ENCODE measurements at regions not wholly inside any gene's neighbourhood (a gene's known extent, or its start where the extent isn't known, plus 50 kb on each side); places are given as distances from the start of the nearest gene placed in this dataset.
"Not testable (repeated sequence)": the region's sequence is repeated elsewhere in the genome, so short reads cannot be mapped to it uniquely, and the experiment has no call there.

GRCh38 chr15:69677403-69677802 is 224.8 kb downstream of the RPLP1 start:
- DNase-seq (ENCODE audit: missing footprints) (no peak), ATAC-seq (no peak)
- intact Hi-C loops (cut with DNase I) = no loop called here

GRCh38 chr15:69679623-69680228 is 227.1 kb downstream of the RPLP1 start:
- no peak for ATAC-seq
- intact Hi-C loops (cut with DNase I) = no loop called here
- DNase-seq (ENCODE audit: missing footprints) = no peak

GRCh38 chr15:69684823-69685222 is 232.2 kb downstream of the RPLP1 start:
- intact Hi-C loops (cut with DNase I); DNase-seq (ENCODE audit: missing footprints); ATAC-seq: not testable (repeated sequence)

- intact Hi-C loops (cut with DNase I) = no loop called here
- DNase-seq (ENCODE audit: missing footprints) = no peak
- no peak for ATAC-seq
Measured at GRCh38 chr15:69685512-69686452, 233.2 kb downstream of the RPLP1 start.

- ATAC-seq (no peak), DNase-seq (ENCODE audit: missing footprints) (no peak)
- intact Hi-C loops (cut with DNase I) = no loop called here
Measured at GRCh38 chr15:69686626-69687025, 234.0 kb downstream of the RPLP1 start.

GRCh38 chr15:69689133-69689532 is 236.5 kb downstream of the RPLP1 start:
- no peak for DNase-seq (ENCODE audit: missing footprints)
- intact Hi-C loops (cut with DNase I) = no loop called here
- ATAC-seq = no peak

GRCh38 chr15:69691307-69692015 is 238.8 kb downstream of the RPLP1 start:
- DNase-seq (ENCODE audit: missing footprints) = no peak
- intact Hi-C loops (cut with DNase I) = no loop called here
- ATAC-seq = no peak

- DNase-seq (ENCODE audit: missing footprints) (no peak), ATAC-seq (no peak)
- intact Hi-C loops (cut with DNase I) = no loop called here
Measured at GRCh38 chr15:69692342-69692741, 239.7 kb downstream of the RPLP1 start.

GRCh38 chr15:69693059-69693458 is 240.4 kb downstream of the RPLP1 start:
- intact Hi-C loops (cut with DNase I) = no loop called here
- ATAC-seq (no peak), DNase-seq (ENCODE audit: missing footprints) (no peak)

- intact Hi-C loops (cut with DNase I) = no loop called here
- ATAC-seq = no peak
Measured at GRCh38 chr15:69696946-69697345, 244.3 kb downstream of the RPLP1 start.

GRCh38 chr15:69697916-69698315 is 245.3 kb downstream of the RPLP1 start:
- DNase-seq (ENCODE audit: missing footprints) = no peak
- intact Hi-C loops (cut with DNase I) = no loop called here
- ATAC-seq = no peak

More at GRCh38 chr15:69696946-69697345, 244.3 kb downstream of the RPLP1 start:
- no peak for DNase-seq (ENCODE audit: missing footprints)

GRCh38 chr15:69699096-69699495 is 246.5 kb downstream of the RPLP1 start:
- intact Hi-C loops (cut with DNase I) = no loop called here
- DNase-seq (ENCODE audit: missing footprints) = no peak
- no peak for ATAC-seq

GRCh38 chr15:69700380-69700779 is 247.8 kb downstream of the RPLP1 start:
- ATAC-seq = no peak
- intact Hi-C loops (cut with DNase I) = no loop called here

GRCh38 chr15:69701198-69701597 is 248.6 kb downstream of the RPLP1 start:
- intact Hi-C loops (cut with DNase I) = no loop called here
- DNase-seq (ENCODE audit: missing footprints) = no peak
- no peak for ATAC-seq

More at GRCh38 chr15:69700380-69700779, 247.8 kb downstream of the RPLP1 start:
- no peak for DNase-seq (ENCODE audit: missing footprints)

GRCh38 chr15:69703532-69704187 is 251.0 kb downstream of the RPLP1 start:
- DNase-seq (ENCODE audit: missing footprints) (no peak), ATAC-seq (no peak)
- intact Hi-C loops (cut with DNase I) = no loop called here

- intact Hi-C loops (cut with DNase I) = no loop called here
- no peak for DNase-seq (ENCODE audit: missing footprints)
- ATAC-seq = no peak
Measured at GRCh38 chr15:69704229-69704628, 251.6 kb downstream of the RPLP1 start.

GRCh38 chr15:69704700-69705099 is 252.1 kb downstream of the RPLP1 start:
- DNase-seq (ENCODE audit: missing footprints) (no peak), ATAC-seq (no peak)
- intact Hi-C loops (cut with DNase I) = no loop called here

- intact Hi-C loops (cut with DNase I) = no loop called here
- DNase-seq (ENCODE audit: missing footprints) (no peak), ATAC-seq (no peak)
Measured at GRCh38 chr15:69706353-69707097, 253.9 kb downstream of the RPLP1 start.

Measured in Right ventricle myocardium inferior (tissue), 1 donor.